ENCODE measurements at regions not wholly inside any gene's neighbourhood (a gene's known extent, or its start where the extent isn't known, plus 50 kb on each side); places are given as distances from the start of the nearest gene placed in this dataset.

- DNase-seq, result no peak
Observed at GRCh38 chr4:151960449-151961230, 199.8 kb upstream of the GATB start.

GRCh38 chr4:151957153-151957552 lies 196.3 kb upstream of the GATB start:
- no peak for DNase-seq

GRCh38 chr4:151955721-151956380 lies 195.0 kb upstream of the GATB start:
- DNase-seq, result no peak

GRCh38 chr4:151953795-151954372 lies 193.1 kb upstream of the GATB start:
- no peak for DNase-seq

GRCh38 chr4:151953312-151953711 lies 192.5 kb upstream of the GATB start:
- DNase-seq, result no peak

- DNase-seq, result no peak
Observed at GRCh38 chr4:151952711-151953254, 192.0 kb upstream of the GATB start.

- DNase-seq, result no peak
Observed at GRCh38 chr4:151952137-151952536, 191.3 kb upstream of the GATB start.

- no peak for DNase-seq
Observed at GRCh38 chr4:151951671-151952050, 190.9 kb upstream of the GATB start.

GRCh38 chr4:151950993-151951670 lies 190.3 kb upstream of the GATB start:
- DNase-seq, result no peak

GRCh38 chr4:151948351-151949016 lies 187.7 kb upstream of the GATB start:
- DNase-seq, result no peak

- no peak for DNase-seq
Observed at GRCh38 chr4:151946718-151947117, 185.9 kb upstream of the GATB start.

- DNase-seq, result no peak
Observed at GRCh38 chr4:151942971-151943370, 182.2 kb upstream of the GATB start.

- no peak for DNase-seq
Observed at GRCh38 chr4:151940926-151941617, 180.3 kb upstream of the GATB start.

GRCh38 chr4:151940291-151940690 lies 179.5 kb upstream of the GATB start:
- no peak for DNase-seq

- DNase-seq, result no peak
Observed at GRCh38 chr4:151939670-151940069, 178.9 kb upstream of the GATB start.

- no peak for DNase-seq
Observed at GRCh38 chr4:151935411-151935810, 174.6 kb upstream of the GATB start.

GRCh38 chr4:151934766-151935165 lies 174.0 kb upstream of the GATB start:
- DNase-seq, result no peak

GRCh38 chr4:151933122-151933827 lies 172.5 kb upstream of the GATB start:
- DNase-seq, result no peak

- DNase-seq, result no peak
Observed at GRCh38 chr4:151931563-151931962, 170.8 kb upstream of the GATB start.

- DNase-seq, result no peak
Observed at GRCh38 chr4:151930372-151930771, 169.6 kb upstream of the GATB start.

GRCh38 chr4:151928112-151928511 lies 167.3 kb upstream of the GATB start:
- DNase-seq, result no peak

Data from NCI-H1930 (cell line).